ENCODE measurements at regions not wholly inside any gene's neighbourhood (a gene's known extent, or its start where the extent isn't known, plus 50 kb on each side); places are given as distances from the start of the nearest gene placed in this dataset.

GRCh38 chr6:8526624-8527023 lies 91.3 kb upstream of the SLC35B3 start:
- Mint-ChIP-seq H3K9me3 (peaks cover 0 to 2% of the 10 kb centered on the region in 2 experiments; a peak in 1 of 5 replicates), H3K27me3 (ENCODE audit: low read depth) (no peaks in the 10 kb centered on the region), H3K4me3 (no peak overlapping the region), H3K4me1 (no peaks in the 10 kb centered on the region), H3K36me3 (ENCODE audit: insufficient read depth in 1 of 3, low read depth in 3 of 3) (no peaks in the 10 kb centered on the region), H3K27ac (peak overlapping the region in 1 of 3 experiments; percentile 22; a peak in 2 of 7 replicates)
- H3T11ph ChIP-seq (ENCODE audit: low read length) = no peak overlapping the region
- H3K27ac ChIP-seq (ENCODE audit: insufficient read length, low read depth, low read length) = no peak overlapping the region
- no peak for TF ChIP-seq CTCF (conservative IDR thresholded peaks at IDR 0.05)
- H3K18ac ChIP-seq (ENCODE audit: insufficient read length, low read depth, low read length) = no peak overlapping the region
- H3K23me2 ChIP-seq (ENCODE audit: insufficient read length, low read depth, low read length, poor library complexity, severe bottlenecking) = no peaks in the 10 kb centered on the region
- H3K4me1 ChIP-seq (ENCODE audit: insufficient read depth, low read length) = no peaks in the 10 kb centered on the region
- H4K91ac ChIP-seq (ENCODE audit: insufficient read length, low read depth, low read length) = no peak overlapping the region
- H4K8ac ChIP-seq (replicated peaks; ENCODE audit: insufficient read length, low read depth, low read length) = no peak overlapping the region
- no peaks in the 10 kb centered on the region for H3K79me1 ChIP-seq (ENCODE audit: insufficient read depth, low read depth, low read length, poor library complexity, severe bottlenecking)
- H4K5ac ChIP-seq (ENCODE audit: insufficient read length, low read depth, low read length) = no peak overlapping the region
- H3K9ac ChIP-seq (ENCODE audit: extremely low read depth, insufficient read length, low read length) = no peak overlapping the region
- H3K23ac ChIP-seq (ENCODE audit: insufficient read length, low read depth, low read length) = no peak overlapping the region
- H2BK5ac ChIP-seq (ENCODE audit: insufficient read length, low read length) = no peak overlapping the region
- H3K14ac ChIP-seq (ENCODE audit: insufficient read depth, low read length) = no peak overlapping the region
- H2AK5ac ChIP-seq (ENCODE audit: insufficient read length, low read length) = no peak overlapping the region
- no peaks in the 10 kb centered on the region for H3K27me3 ChIP-seq (ENCODE audit: insufficient read depth, low read length)
- H4K20me1 ChIP-seq (ENCODE audit: control insufficient read depth, insufficient read depth, insufficient read length) = no peaks in the 10 kb centered on the region
- no peak overlapping the region for H3K4ac ChIP-seq (ENCODE audit: low read depth, low read length)
- H2BK15ac ChIP-seq (ENCODE audit: low read depth, low read length) = no peak overlapping the region
- H3K56ac ChIP-seq (ENCODE audit: insufficient read length, low read depth, low read length) = no peak overlapping the region
- DNase-seq = no peak
- H2BK12ac ChIP-seq (ENCODE audit: insufficient read length, low read depth, low read length) = no peak overlapping the region
- no peak overlapping the region for H2AFZ ChIP-seq (ENCODE audit: low read length)
- H3K79me2 ChIP-seq (ENCODE audit: insufficient read depth, low read length) = no peaks in the 10 kb centered on the region
- no peak overlapping the region for H2BK120ac ChIP-seq (ENCODE audit: low read depth, low read length, poor library complexity, severe bottlenecking)
- H2BK20ac ChIP-seq (ENCODE audit: low read depth, low read length, poor library complexity, severe bottlenecking) = no peak overlapping the region
- H3K9me3 ChIP-seq (ENCODE audit: control insufficient read depth, low read depth, low read length) = no peaks in the 10 kb centered on the region
- WGBS (ENCODE audit: extremely low coverage, insufficient read length, low lambda C conversion rate) = no CpG with 5 or more reads among the region's 7 CpGs
- no peak overlapping the region for H3K4me2 ChIP-seq (ENCODE audit: insufficient read depth, insufficient read length, low read length)

Measured in H9 (cell line).